H1 (cell line): ENCODE measurements at regions not wholly inside any gene's neighbourhood (a gene's known extent, or its start where the extent isn't known, plus 50 kb on each side); places are given as distances from the start of the nearest gene placed in this dataset.
"Not testable (repeated sequence)": the region's sequence is repeated elsewhere in the genome, so short reads cannot be mapped to it uniquely, and the experiment has no call there.

Experiments used
- CTCF ChIA-PET: fragments of 300-600 bp; sonication (Branson Sonifier 250); formaldehyde crosslinking; loops from one replicate; lab custom pipeline; 2021; ENCODE audit not compliant: partially characterized antibody; lab: Charles Lee
- POLR2A ChIA-PET: fragments of 300-600 bp; sonication (Branson Sonifier 250); formaldehyde crosslinking; loops from one replicate; lab custom pipeline; 2021; ENCODE audit warnings: inconsistent platforms; ENCODE audit not compliant: partially characterized antibody; lab: Charles Lee
- DNase-seq, 2 experiments: peaks; one replicate each; pipeline versions ENCODE4 v3.0.0 to v3.0.0-alpha.2; 2010 to 2022; ENCODE audit warnings: low spot score in 2 of 2, low read depth in 1 of 2, mixed read lengths in 1 of 2
- FAIRE-seq: peaks from 2 replicates; lab custom pipeline; 2011; peaks lifted over from hg19 to GRCh38; lab: Jason Lieb, UNC
- H2AFZ ChIP-seq: 2 replicates; pipeline ENCODE4 v1.8.1; 2012; ENCODE audit warnings: low read length, inconsistent platforms
- H2AK5ac ChIP-seq: 2 replicates; pipeline ENCODE4 v1.6.1; 2013; ENCODE audit warnings: low read depth, low read length
- H2BK120ac ChIP-seq: replicated peaks from 2 replicates; pipeline ENCODE3; 2013; ENCODE audit warnings: low read depth, low read length, inconsistent platforms
- H2BK12ac ChIP-seq: 2 replicates; pipeline ENCODE4 v1.6.1; 2013; ENCODE audit warnings: low read depth, low read length
- H2BK15ac ChIP-seq: 2 replicates; pipeline ENCODE4 v1.6.1; 2013; ENCODE audit warnings: low read length
- H2BK20ac ChIP-seq: 2 replicates; pipeline ENCODE4 v1.6.1; 2013; ENCODE audit warnings: low read length
- H2BK5ac ChIP-seq: 2 replicates; pipeline ENCODE4 v1.6.1; 2013; ENCODE audit warnings: low read depth, low read length
- H3K14ac ChIP-seq: 2 replicates; pipeline ENCODE4 v1.6.1; 2013; ENCODE audit warnings: inconsistent platforms; ENCODE audit not compliant: insufficient read length
- H3K18ac ChIP-seq: 2 replicates; pipeline ENCODE4 v1.6.1; 2013; ENCODE audit warnings: low read length; ENCODE audit errors: extremely low read depth
- H3K23ac ChIP-seq: 2 replicates; pipeline ENCODE4 v1.6.1; 2013; ENCODE audit warnings: inconsistent platforms; ENCODE audit not compliant: insufficient read length
- H3K23me2 ChIP-seq: 2 replicates; pipeline ENCODE4 v1.6.1; 2013; ENCODE audit warnings: low read depth, low read length
- H3K27ac ChIP-seq: 2 replicates; pipeline ENCODE4 v1.6.1; 2011; ENCODE audit warnings: low read depth, low read length, inconsistent platforms
- H3K27me3 ChIP-seq, 4 experiments: replicated peaks in 1 of 4; 1 replicate in 1 of 4; 2 replicates in 3 of 4; pipeline versions ENCODE4 v1.6.1 to v1.8.1; 2011 to 2013; ENCODE audit warnings: low read length in 3 of 4, mild to moderate bottlenecking in 3 of 4, inconsistent platforms in 2 of 4, mixed read lengths in 2 of 4, moderate library complexity in 1 of 4; ENCODE audit not compliant: control insufficient read depth in 3 of 4, insufficient read depth in 3 of 4; ENCODE audit errors: extremely low read depth in 1 of 4
- H3K36me3 ChIP-seq, 4 experiments: 2 replicates each; pipeline versions ENCODE4 v1.6.1 to v1.8.1; 2011 to 2013; ENCODE audit warnings: mild to moderate bottlenecking in 4 of 4, low read length in 3 of 4, moderate library complexity in 2 of 4, control low read depth in 1 of 4, inconsistent platforms in 1 of 4; ENCODE audit not compliant: insufficient read depth in 4 of 4, control insufficient read depth in 2 of 4
- H3K4ac ChIP-seq: replicated peaks from 2 replicates; pipeline ENCODE3; 2013; ENCODE audit warnings: low read length, low read depth, mixed read lengths, inconsistent platforms; ENCODE audit not compliant: insufficient read length
- H3K4me1 ChIP-seq, 4 experiments: replicated peaks in 1 of 4; 1 replicate in 1 of 4; 2 replicates in 3 of 4; pipeline versions ENCODE4 v1.6.1 to v1.8.1; 2011 to 2013; ENCODE audit warnings: low read length in 3 of 4, inconsistent platforms in 2 of 4, mixed read lengths in 1 of 4; ENCODE audit not compliant: insufficient read depth in 4 of 4, control insufficient read depth in 3 of 4
- H3K4me2 ChIP-seq, 2 experiments: 2 replicates each; pipeline versions ENCODE4 v1.6.1 to v1.8.1; 2011 to 2013; ENCODE audit warnings: low read depth in 2 of 2, low read length in 2 of 2, control low read depth in 1 of 2, inconsistent platforms in 1 of 2, mild to moderate bottlenecking in 1 of 2; ENCODE audit not compliant: insufficient read depth in 1 of 2
- H3K4me3 ChIP-seq, 4 experiments: fragments of 200-600, 300-600 bp in 1 of 4; sonication (generic), shearing (Covaris generic), sonication (Bioruptor Twin) in 1 of 4; 2 replicates each; pipeline versions ENCODE4 v1.5.1 to v1.8.1; 2011 to 2016; ENCODE audit warnings: low read length in 4 of 4, low read depth in 3 of 4, control low read depth in 2 of 4, inconsistent platforms in 2 of 4, mild to moderate bottlenecking in 2 of 4, mixed read lengths in 1 of 4, moderate library complexity in 1 of 4; ENCODE audit not compliant: insufficient read depth in 2 of 4; ENCODE audit errors: extremely low read depth in 1 of 4
- H3K56ac ChIP-seq: replicated peaks from 2 replicates; pipeline ENCODE3; 2013; ENCODE audit warnings: low read depth, mild to moderate bottlenecking, mixed read lengths, low read length, inconsistent platforms; ENCODE audit not compliant: insufficient read length
- H3K79me1 ChIP-seq: 2 replicates; pipeline ENCODE4 v1.6.1; 2013; ENCODE audit warnings: low read depth, low read length, control low read depth
- H3K79me2 ChIP-seq, 2 experiments: 2 replicates each; pipeline versions ENCODE4 v1.6.1 to v1.8.1; 2012 to 2013; ENCODE audit warnings: low read length in 2 of 2, mild to moderate bottlenecking in 2 of 2, inconsistent platforms in 1 of 2; ENCODE audit not compliant: insufficient read depth in 2 of 2, control insufficient read depth in 1 of 2
- H3K9ac ChIP-seq, 4 experiments: replicated peaks in 1 of 4; 1 replicate in 1 of 4; 2 replicates in 3 of 4; pipeline versions ENCODE4 v1.6.1 to v1.8.1; 2011 to 2013; ENCODE audit warnings: low read depth in 3 of 4, low read length in 3 of 4, control low read depth in 2 of 4, mild to moderate bottlenecking in 2 of 4, moderate library complexity in 2 of 4, inconsistent platforms in 1 of 4; ENCODE audit errors: extremely low read depth in 1 of 4
- H3K9me3 ChIP-seq, 2 experiments: 2 replicates each; pipeline versions ENCODE4 v1.6.1 to v1.8.1; 2012 to 2013; ENCODE audit warnings: mild to moderate bottlenecking in 2 of 2, moderate library complexity in 2 of 2, control low read depth in 1 of 2, inconsistent platforms in 1 of 2, low read depth in 1 of 2, low read length in 1 of 2, mixed read lengths in 1 of 2; ENCODE audit not compliant: insufficient read depth in 2 of 2
- H4K20me1 ChIP-seq, 2 experiments: replicated peaks in 1 of 2; 2 replicates each; pipeline versions ENCODE3 to v1.8.1; 2011 to 2013; ENCODE audit warnings: inconsistent platforms in 2 of 2, low read length in 2 of 2, mild to moderate bottlenecking in 1 of 2; ENCODE audit not compliant: insufficient read depth in 2 of 2, control insufficient read depth in 1 of 2
- H4K5ac ChIP-seq: 2 replicates; pipeline ENCODE4 v1.6.1; 2013; ENCODE audit warnings: low read length, low read depth, mixed read lengths, inconsistent platforms; ENCODE audit not compliant: insufficient read length
- H4K8ac ChIP-seq: 2 replicates; pipeline ENCODE4 v1.8.0; 2013; ENCODE audit warnings: mild to moderate bottlenecking, moderate library complexity, low read length, inconsistent platforms; ENCODE audit not compliant: insufficient read depth; ENCODE audit errors: extremely low read depth
- H4K91ac ChIP-seq: replicated peaks from 2 replicates; pipeline ENCODE3; 2013; ENCODE audit warnings: low read length, mixed read lengths, inconsistent platforms; ENCODE audit not compliant: insufficient read length
- EP300 ChIP-seq, 2 experiments: IDR thresholded peaks; 1 replicate in 1 of 2; 2 replicates in 1 of 2; pipeline ENCODE4 v1.6.1; 2011 to 2012; ENCODE audit warnings: low read depth in 2 of 2, low read length in 2 of 2, mild to moderate bottlenecking in 2 of 2, borderline replicate concordance in 1 of 2, inconsistent platforms in 1 of 2, moderate library complexity in 1 of 2
- TEAD4 ChIP-seq: IDR thresholded peaks from 2 replicates; pipeline ENCODE4 v1.6.1; 2012; ENCODE audit warnings: low read depth, low read length, inconsistent platforms, mixed read lengths
- WGBS, 2 experiments: shearing (Covaris generic) in 1 of 2; methylation state at CpG; one replicate each; pipeline versions ENCODE4 v1.1.6 to v1.1.7; 2013 to 2015; ENCODE audit warnings: low lambda C conversion rate in 2 of 2, mixed read lengths in 2 of 2, inconsistent platforms in 1 of 2, low coverage in 1 of 2, missing lambda C conversion rate in 1 of 2; ENCODE audit not compliant: insufficient replicate concordance in 2 of 2, insufficient coverage in 1 of 2, insufficient read length in 1 of 2; ENCODE audit errors: extremely low coverage in 1 of 2, missing lambda C conversion rate in 1 of 2; 5-methylcytosine and 5-hydroxymethylcytosine counted together

GRCh38 chr2:146969703-146970102, 875.1 kb upstream of the ACVR2A start:
- H2BK120ac ChIP-seq, H2AK5ac ChIP-seq, H4K5ac ChIP-seq, H4K20me1 ChIP-seq, H2BK15ac ChIP-seq, H3K23ac ChIP-seq, H3K56ac ChIP-seq, H3K9me3 ChIP-seq, H4K8ac ChIP-seq, H3K4ac ChIP-seq, H3K79me2 ChIP-seq, H3K36me3 ChIP-seq, H3K4me3 ChIP-seq, H3K23me2 ChIP-seq, H3K4me1 ChIP-seq, FAIRE-seq, H3K27me3 ChIP-seq, H3K79me1 ChIP-seq, POLR2A ChIA-PET, H2BK5ac ChIP-seq: not testable (repeated sequence)
- WGBS, 2 experiments = 88% methylated on average over 3 of the region's 3 CpGs; no CpG with 5 or more reads in 1 of the 2 experiments
- TF ChIP-seq TEAD4 = peak; percentile 4; the same call in 1 of the 2 replicates
- TF ChIP-seq EP300 (IDR thresholded peaks at IDR 0.05; ENCODE audit: borderline replicate concordance in 1 of 2, low read depth in 2 of 2, low read length in 2 of 2) = peak in 1 of 2 experiments; percentile 81; a peak in 1 of 3 replicates
- TF ChIP-seq, all 59 proteins: peak for 2; not testable (repeated sequence) for 57
- H3K27ac ChIP-seq, H3K9ac ChIP-seq, H3K4me2 ChIP-seq, H3K14ac ChIP-seq, H2BK20ac ChIP-seq, DNase-seq, H2AFZ ChIP-seq, H4K91ac ChIP-seq, CTCF ChIA-PET, H3K18ac ChIP-seq, H2BK12ac ChIP-seq: not testable (repeated sequence)
